ENCODE measurements at regions not wholly inside any gene's neighbourhood (a gene's known extent, or its start where the extent isn't known, plus 50 kb on each side); places are given as distances from the start of the nearest gene placed in this dataset.

- no peak for DNase-seq (ENCODE audit: low read depth)
These were observed 279.8 kb downstream of the IKZF2 start for GRCh38 chr2:212871597-212871996.

GRCh38 chr2:212864186-212864585, 287.2 kb downstream of the IKZF2 start:
- DNase-seq (ENCODE audit: low read depth): no peak

- peak; percentile 55 for DNase-seq (ENCODE audit: low read depth)
These were observed 288.2 kb downstream of the IKZF2 start for GRCh38 chr2:212863185-212863588.

- no peak for DNase-seq (ENCODE audit: low read depth)
These were observed 292.9 kb downstream of the IKZF2 start for GRCh38 chr2:212858496-212858895.

- DNase-seq (ENCODE audit: low read depth): no peak
These were observed 296.6 kb downstream of the IKZF2 start for GRCh38 chr2:212854771-212855170.

- no peak for DNase-seq (ENCODE audit: low read depth)
These were observed 297.3 kb downstream of the IKZF2 start for GRCh38 chr2:212854116-212854515.

GRCh38 chr2:212845941-212846340, 305.5 kb downstream of the IKZF2 start:
- DNase-seq (ENCODE audit: low read depth): peak; percentile 42

- peak; percentile 92 for DNase-seq (ENCODE audit: low read depth)
These were observed 305.0 kb upstream of the ERBB4 start for GRCh38 chr2:212843409-212844199.

- peak; percentile 92 for DNase-seq (ENCODE audit: low read depth)
These were observed 304.1 kb upstream of the ERBB4 start for GRCh38 chr2:212842544-212843185.

GRCh38 chr2:212841460-212841859, 302.9 kb upstream of the ERBB4 start:
- no peak for DNase-seq (ENCODE audit: low read depth)

GRCh38 chr2:212832211-212833195, 293.9 kb upstream of the ERBB4 start:
- no peak for DNase-seq (ENCODE audit: low read depth)

- DNase-seq (ENCODE audit: low read depth): no peak
These were observed 293.1 kb upstream of the ERBB4 start for GRCh38 chr2:212831671-212832199.

GRCh38 chr2:212816267-212816666, 277.7 kb upstream of the ERBB4 start:
- no peak for DNase-seq (ENCODE audit: low read depth)

GRCh38 chr2:212815453-212815852, 276.9 kb upstream of the ERBB4 start:
- DNase-seq (ENCODE audit: low read depth): peak; percentile 11

GRCh38 chr2:212814941-212815340, 276.3 kb upstream of the ERBB4 start:
- DNase-seq (ENCODE audit: low read depth): no peak

GRCh38 chr2:212811921-212812320, 273.3 kb upstream of the ERBB4 start:
- DNase-seq (ENCODE audit: low read depth): no peak

- DNase-seq (ENCODE audit: low read depth): peak; percentile 50
These were observed 272.6 kb upstream of the ERBB4 start for GRCh38 chr2:212811036-212811805.

- DNase-seq (ENCODE audit: low read depth): peak; percentile 11
These were observed 259.0 kb upstream of the ERBB4 start for GRCh38 chr2:212797484-212798205.

- no peak for DNase-seq (ENCODE audit: low read depth)
These were observed 255.9 kb upstream of the ERBB4 start for GRCh38 chr2:212794471-212794870.

- no peak for DNase-seq (ENCODE audit: low read depth)
These were observed 253.0 kb upstream of the ERBB4 start for GRCh38 chr2:212791569-212791968.

Data from RPMI7951 (cell line).